Loucy (cell line): ENCODE measurements at regions not wholly inside any gene's neighbourhood (a gene's known extent, or its start where the extent isn't known, plus 50 kb on each side); places are given as distances from the start of the nearest gene placed in this dataset.

Experiments used
- EZH2phosphoT487 ChIP-seq: fragments of 200-600 bp; IDR thresholded peaks from 2 replicates; pipeline ENCODE4 v1.6.1; 2018; ENCODE audit warnings: antibody characterized with exemption, mild to moderate bottlenecking, moderate library complexity, borderline replicate concordance
- TF ChIP-seq, protein P1 (sequence below): fragments of 200-600 bp; sonication (generic); conservative IDR thresholded peaks from 2 replicates; pipeline ENCODE4 v1.5.1; 2014; ENCODE audit warnings: mild to moderate bottlenecking, antibody characterized with exemption, low read length

DNA sequence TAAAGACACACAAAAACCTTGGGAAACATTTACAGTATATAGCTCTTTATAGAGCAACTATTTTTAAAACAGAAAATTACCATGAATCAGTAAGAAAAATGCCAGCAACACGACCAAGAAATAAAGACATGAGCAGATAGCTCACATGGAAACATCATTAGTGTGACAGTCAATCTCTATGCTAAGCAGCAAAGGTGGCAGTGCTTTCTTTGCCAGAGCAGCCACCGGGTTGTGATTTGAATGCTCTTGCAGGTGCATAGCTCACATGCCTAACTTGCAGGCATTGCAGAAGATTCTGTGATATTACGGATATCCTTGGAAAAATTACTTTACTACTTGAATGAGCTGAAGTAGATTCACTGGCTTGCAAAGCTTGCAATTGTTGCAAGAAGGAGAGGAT, 652.9 kb upstream of the C16orf82 start:
- TF ChIP-seq, protein P1, sequence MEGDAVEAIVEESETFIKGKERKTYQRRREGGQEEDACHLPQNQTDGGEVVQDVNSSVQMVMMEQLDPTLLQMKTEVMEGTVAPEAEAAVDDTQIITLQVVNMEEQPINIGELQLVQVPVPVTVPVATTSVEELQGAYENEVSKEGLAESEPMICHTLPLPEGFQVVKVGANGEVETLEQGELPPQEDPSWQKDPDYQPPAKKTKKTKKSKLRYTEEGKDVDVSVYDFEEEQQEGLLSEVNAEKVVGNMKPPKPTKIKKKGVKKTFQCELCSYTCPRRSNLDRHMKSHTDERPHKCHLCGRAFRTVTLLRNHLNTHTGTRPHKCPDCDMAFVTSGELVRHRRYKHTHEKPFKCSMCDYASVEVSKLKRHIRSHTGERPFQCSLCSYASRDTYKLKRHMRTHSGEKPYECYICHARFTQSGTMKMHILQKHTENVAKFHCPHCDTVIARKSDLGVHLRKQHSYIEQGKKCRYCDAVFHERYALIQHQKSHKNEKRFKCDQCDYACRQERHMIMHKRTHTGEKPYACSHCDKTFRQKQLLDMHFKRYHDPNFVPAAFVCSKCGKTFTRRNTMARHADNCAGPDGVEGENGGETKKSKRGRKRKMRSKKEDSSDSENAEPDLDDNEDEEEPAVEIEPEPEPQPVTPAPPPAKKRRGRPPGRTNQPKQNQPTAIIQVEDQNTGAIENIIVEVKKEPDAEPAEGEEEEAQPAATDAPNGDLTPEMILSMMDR = no peak
- TF ChIP-seq EZH2phosphoT487 = no peak
